GM21526 (cell line): ENCODE measurements at regions not wholly inside any gene's neighbourhood (a gene's known extent, or its start where the extent isn't known, plus 50 kb on each side); places are given as distances from the start of the nearest gene placed in this dataset.

Experiments
- ATAC-seq: cut with Tn5 transposase; IDR thresholded peaks from one replicate; pipeline ENCODE4 v1.9.1; 2021; ENCODE audit warnings: moderate library complexity; ENCODE audit not compliant: unreplicated experiment, low FRiP score

- no peak for ATAC-seq
Measured at GRCh38 chr12:132426349-132427173, 63.4 kb upstream of the FBRSL1 start.

GRCh38 chr12:132424811-132425210 lies 65.1 kb upstream of the FBRSL1 start:
- no peak for ATAC-seq

- no peak for ATAC-seq
Measured at GRCh38 chr12:132423820-132424645, 65.9 kb upstream of the FBRSL1 start.

GRCh38 chr12:132423251-132423819 lies 66.6 kb upstream of the FBRSL1 start:
- ATAC-seq: no peak

- ATAC-seq: no peak
Measured at GRCh38 chr12:132422381-132423043, 67.4 kb upstream of the FBRSL1 start.

- no peak for ATAC-seq
Measured at GRCh38 chr12:132422040-132422380, 67.9 kb upstream of the FBRSL1 start.

- no peak for ATAC-seq
Measured at GRCh38 chr12:132419631-132420246, 70.2 kb upstream of the FBRSL1 start.

- no peak for ATAC-seq
Measured at GRCh38 chr12:132418393-132418925, 71.5 kb upstream of the FBRSL1 start.

- no peak for ATAC-seq
Measured at GRCh38 chr12:132417741-132418140, 72.2 kb upstream of the FBRSL1 start.

- ATAC-seq: no peak
Measured at GRCh38 chr12:132416827-132417226, 73.1 kb upstream of the FBRSL1 start.

- ATAC-seq: no peak
Measured at GRCh38 chr12:132416121-132416673, 73.8 kb upstream of the FBRSL1 start.

GRCh38 chr12:132415327-132416120 lies 74.4 kb upstream of the FBRSL1 start:
- ATAC-seq: no peak

- ATAC-seq: peak; percentile 94
Measured at GRCh38 chr12:132414634-132415326, 75.2 kb upstream of the FBRSL1 start.

GRCh38 chr12:132413931-132414588 lies 75.9 kb upstream of the FBRSL1 start:
- no peak for ATAC-seq

GRCh38 chr12:132411457-132411856 lies 78.5 kb upstream of the FBRSL1 start:
- ATAC-seq: no peak

GRCh38 chr12:132410849-132411248 lies 79.1 kb upstream of the FBRSL1 start:
- ATAC-seq: no peak

GRCh38 chr12:132410296-132410625 lies 79.7 kb upstream of the FBRSL1 start:
- no peak for ATAC-seq
